HG02943 (cell line): ENCODE measurements at regions not wholly inside any gene's neighbourhood (a gene's known extent, or its start where the extent isn't known, plus 50 kb on each side); places are given as distances from the start of the nearest gene placed in this dataset.

Source experiments
- ATAC-seq: cut with Tn5 transposase; IDR thresholded peaks from one replicate; pipeline ENCODE4 v1.9.1; 2021; ENCODE audit warnings: mild to moderate bottlenecking, low read depth, moderate library complexity; ENCODE audit not compliant: unreplicated experiment

DNA sequence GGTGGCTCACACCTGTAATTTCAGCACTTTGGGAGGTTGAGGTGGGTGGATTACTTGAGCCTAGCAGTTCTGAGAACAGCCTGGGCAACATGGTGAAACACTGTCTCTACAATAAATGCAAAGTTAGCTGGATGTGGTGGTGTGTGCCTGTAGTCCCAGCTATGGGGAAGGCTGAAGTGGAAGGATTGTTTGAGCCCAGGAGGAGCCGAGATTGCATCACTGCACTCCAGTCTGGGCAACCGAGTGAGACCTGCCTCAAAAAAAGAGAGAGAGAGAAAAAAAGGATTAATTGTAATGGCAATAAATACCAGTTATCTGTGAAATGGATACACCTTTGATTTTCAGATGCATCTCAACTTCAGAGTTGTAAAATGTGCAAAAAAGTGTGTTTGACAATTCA, 58.8 kb downstream of the SPRY1 start:
- no peak for ATAC-seq

DNA sequence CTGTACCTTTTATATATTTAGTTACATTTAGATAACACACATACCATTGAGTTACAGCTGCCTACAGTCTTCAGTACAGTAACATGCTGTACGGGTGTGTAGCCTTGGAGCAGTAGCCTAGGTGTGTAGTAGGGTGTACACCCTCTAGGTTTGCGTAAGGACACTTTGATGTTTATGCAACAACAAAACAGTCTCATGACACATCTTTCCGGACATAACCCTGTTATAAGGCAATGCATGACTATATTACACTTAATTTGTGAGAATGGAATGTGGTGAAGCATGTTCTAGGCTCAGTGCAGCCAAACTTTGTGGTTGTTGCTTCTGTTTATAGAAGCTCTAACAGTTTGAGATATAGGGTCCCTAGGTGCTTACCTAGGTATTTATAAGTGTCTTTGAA, 65.4 kb downstream of the SPRY1 start:
- no peak for ATAC-seq

DNA sequence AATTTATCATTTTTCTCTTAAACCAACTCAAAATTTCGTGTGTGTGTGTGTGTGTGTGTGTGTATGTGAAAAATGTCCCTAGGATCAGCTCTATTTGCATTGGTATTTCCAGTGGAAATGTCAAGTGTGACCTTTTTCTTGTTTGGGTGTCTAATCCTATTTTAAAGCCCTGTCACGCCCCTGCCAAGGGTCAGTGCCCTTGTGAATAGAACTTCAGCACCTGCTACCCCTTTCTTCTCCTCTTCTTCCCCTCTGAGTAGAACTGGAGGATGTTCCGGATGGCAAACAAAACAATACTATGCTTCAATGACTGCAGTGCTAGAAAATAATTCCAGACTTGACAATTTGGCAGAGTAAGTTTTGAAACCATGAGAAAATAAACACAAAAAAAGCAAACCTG, 67.3 kb downstream of the SPRY1 start:
- no peak for ATAC-seq

DNA sequence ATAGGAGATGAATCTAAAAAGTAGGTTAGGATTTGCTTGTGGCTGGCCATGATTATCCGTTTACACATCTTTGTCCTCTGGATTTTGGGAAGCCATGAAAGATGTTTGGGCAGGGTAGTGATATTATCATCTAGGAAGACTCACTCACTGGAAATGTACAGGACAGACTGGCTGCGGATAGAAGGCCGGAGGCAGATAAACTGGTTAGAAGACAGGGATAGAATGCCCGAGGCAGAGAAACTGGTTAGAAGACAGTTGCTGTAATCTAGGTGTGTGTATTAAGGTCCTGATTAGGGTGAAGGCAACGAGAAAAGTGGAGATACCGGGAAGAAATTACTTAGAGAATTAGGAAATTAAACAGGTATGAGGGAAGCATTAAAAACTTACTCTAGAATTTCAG, 68.8 kb downstream of the SPRY1 start:
- no peak for ATAC-seq

DNA sequence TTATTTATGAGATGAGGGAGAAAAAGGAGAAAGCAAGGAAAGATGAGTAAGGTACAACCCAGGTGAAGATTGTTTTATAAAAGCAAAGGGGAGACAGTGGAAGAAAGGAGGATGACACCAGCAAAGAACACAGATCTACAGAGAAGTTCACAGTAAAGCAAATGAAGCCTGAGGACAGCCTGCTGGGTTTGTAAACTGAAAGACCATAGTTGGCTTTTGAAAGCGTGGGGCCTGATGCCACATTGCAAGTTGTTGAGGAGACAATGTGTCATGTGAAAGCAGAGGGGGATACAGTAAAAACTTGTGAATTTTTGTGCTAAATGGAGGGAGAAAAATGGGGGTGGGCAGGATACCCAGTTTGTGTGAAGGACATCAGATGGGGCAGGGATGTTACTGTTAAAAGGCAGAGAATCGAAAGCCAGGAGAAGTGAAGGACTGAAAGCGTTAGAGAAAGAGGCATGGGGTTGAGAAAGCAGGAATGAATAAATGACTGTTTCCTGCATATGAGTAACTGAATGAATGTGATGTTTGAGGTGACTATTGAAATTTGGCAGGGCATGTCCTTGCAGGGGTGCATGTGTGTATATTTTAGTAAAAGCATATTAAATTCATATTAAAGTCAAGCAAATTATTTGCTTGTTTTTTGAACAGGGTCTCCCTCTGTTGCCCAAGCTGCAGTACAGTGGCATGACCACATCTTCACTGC, 69.6 kb downstream of the SPRY1 start:
- no peak for ATAC-seq

DNA sequence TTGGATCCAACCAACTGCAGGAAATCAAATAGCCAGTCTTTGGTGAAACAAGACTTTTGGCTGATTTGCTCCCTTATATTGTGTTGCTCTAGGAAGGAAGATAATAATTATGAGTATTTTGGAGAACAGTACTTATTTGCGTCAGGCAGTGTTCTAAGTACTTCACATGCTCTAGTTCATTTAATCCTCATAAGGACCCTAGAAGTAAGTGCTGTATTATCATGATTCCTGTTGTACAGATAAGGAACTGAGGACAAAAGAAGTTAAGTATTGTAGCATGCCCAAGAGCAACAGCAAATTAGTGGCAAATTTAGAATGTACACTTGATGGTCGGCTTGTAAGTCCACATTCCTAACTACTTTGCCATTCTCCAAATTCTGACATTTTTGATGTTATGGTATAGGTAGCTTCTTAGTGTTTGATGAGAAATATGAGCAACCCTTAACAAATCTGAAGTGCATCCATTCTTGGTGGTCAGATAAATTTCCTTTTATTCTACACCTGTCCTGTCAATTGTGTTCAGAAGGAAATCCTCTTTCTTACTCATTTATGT, 72.0 kb downstream of the SPRY1 start:
- no peak for ATAC-seq

DNA sequence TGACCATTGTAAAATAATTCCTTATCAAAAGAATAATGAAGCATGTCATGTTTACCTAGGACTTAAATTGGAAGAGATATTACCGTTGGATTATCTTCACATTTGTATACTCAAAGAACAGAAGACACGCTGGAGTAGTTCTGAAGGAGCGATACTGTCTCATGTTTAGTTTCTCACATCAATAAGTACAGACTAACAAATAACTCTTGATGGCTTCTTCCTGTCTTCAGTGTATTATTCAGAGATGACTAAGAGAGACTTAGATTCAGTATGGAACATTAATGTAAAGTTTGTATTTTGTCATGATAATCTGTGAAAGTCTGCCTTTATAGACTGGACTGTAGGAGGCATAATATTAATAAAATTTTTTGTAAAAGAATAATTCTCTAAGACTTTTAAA, 72.7 kb downstream of the SPRY1 start:
- no peak for ATAC-seq

DNA sequence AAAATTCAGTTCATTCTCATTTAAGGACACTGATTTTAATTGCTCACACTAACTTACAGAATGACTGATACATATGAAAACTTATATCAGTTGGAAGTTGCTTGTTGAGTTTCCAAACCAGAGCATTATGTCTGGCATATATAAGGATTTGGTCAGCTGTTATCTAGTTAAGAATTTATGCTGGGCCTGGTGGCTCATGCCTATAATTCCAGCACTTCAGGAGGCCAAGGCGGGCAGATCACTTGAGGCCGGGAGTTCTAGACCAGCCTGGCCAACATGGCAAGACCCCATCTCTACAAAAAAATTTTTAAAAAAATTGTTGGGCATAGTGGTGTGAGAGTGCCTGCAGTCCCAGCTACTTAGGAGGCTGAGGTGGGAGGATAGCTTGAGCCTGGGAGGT, 73.1 kb downstream of the SPRY1 start:
- no peak for ATAC-seq

DNA sequence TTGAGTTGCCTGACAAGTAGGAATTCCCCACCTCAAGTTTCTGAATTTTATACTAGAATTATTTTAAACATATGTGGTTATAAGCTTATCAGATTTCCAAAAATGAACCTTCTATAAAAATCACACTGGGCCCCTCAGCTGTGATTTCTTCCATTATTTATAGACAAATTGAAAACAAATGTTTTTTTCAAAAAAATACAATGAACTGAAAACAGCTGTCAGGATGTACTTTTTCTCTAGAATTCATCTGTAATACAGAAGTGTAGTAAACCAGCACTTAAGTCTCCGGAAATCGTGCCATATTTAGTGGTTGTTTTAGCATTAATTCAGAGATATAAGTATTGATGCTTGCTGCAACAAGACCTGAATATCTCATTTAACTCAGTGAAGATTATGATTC, 74.0 kb downstream of the SPRY1 start:
- ATAC-seq, result no peak

DNA sequence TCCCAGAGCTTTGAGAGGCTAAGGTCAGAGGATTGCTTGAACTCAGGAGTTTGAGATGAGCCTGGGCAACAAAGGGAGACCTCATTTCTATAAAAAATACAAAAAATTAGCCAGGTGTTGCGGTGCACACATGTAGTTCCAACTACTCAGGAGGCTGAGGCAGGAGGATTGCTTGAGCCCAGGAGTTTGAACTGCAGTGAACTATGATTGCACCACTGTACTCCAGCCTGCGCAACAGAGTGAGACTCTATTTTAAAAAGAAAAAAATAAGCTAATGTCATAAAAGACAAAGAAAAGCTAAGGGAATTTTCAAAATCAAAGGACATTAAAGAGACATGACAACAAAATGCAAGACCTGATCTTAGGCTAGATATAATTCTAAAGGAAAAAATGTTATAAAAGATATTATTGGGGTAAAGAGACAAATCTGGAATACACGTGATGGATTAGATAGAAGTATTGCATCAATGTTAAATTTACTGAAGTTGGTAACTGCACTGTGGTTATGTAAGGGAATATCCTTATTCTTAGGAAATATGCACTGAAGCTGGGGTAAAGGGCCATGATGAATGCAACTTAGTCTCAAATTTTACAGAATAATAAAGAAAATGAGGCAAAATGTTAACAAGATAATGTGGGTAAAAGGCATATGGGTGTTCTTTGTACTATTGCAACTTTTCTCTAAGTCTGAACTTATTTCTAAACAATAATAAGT, 75.2 kb downstream of the SPRY1 start:
- ATAC-seq, result no peak

DNA sequence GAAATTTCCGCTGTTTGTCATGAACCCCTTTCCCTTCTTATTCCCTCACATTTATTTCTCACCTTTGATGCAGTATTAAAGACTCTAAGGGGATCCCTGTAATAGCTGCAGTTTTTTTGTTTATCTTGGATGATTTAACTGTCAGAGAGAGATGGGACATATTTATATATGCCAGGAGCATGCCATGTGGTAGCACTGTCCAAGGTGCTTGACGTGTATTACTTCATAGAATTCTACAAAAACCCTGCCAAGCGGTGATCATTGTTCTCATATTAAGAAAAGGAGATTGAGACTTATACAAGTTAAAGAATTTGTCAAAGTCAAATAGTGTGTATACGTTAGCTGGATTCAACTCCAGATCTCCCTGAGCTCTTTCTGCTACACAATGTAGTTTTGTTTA, 78.2 kb downstream of the SPRY1 start:
- ATAC-seq, result no peak

DNA sequence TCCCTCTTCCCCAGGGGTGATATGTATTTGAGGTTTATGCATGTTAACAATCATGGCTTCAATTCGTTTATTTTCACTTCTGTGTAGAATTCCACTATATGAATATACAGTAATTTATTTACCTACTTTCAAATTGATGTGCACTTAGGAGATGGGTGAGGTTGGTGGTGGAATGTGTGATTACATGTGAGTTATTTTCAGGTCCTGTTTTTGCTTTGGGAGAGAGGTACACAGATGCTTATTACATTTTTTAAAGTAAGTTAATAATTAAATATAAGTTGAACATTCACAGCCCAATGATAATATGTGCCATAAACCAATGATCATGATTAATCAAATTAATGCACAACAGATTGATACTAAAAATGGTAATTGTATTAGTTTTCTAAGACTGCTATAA, 79.5 kb downstream of the SPRY1 start:
- ATAC-seq, result no peak

DNA sequence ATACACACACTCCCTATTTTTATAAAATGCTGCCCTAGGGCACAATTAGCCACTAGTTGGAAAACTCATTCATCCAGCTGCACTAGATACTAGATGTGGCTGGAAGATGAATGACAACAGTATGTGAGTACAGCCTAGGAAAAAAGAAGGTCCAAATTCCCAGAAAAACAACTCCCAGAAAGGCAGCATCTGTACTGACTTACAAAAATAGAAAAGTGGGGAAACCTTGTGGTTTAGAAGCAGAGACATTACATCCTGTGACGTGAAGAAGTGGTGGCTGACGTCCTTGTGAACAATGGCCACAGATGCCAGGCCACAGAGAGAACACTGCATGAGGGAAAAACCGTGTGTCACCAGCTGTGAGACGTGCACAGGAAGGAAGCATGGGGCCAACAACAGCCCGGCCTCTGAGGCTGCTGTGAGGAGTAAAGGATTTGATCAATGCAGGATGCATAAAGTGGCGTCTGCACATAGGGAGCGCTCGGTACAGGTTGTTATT, 81.2 kb downstream of the SPRY1 start:
- ATAC-seq, result peak; percentile 74

DNA sequence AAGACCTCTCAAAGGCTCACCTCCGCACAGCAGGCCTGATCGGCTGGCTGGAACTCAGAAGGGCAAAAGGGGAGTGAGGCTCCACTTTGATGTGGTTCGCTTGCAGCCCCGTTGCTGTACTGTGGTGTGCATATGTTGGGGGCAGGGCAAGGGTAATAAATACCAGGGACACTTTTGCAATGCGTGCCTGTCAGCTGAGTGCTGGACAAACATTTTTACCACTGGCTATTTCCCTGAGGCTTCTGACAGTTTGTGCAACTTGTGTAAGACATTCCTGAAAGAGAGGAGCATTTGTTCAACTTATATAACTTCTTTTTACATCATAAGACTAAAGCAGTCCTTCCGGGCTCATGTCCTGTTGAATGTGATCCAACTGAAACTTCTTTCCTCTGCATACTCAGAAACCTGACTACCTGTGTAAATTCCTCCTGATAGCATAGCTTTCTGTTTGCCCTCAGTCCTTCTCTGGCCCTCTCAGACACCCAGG, 82.3 kb downstream of the SPRY1 start:
- no peak for ATAC-seq

DNA sequence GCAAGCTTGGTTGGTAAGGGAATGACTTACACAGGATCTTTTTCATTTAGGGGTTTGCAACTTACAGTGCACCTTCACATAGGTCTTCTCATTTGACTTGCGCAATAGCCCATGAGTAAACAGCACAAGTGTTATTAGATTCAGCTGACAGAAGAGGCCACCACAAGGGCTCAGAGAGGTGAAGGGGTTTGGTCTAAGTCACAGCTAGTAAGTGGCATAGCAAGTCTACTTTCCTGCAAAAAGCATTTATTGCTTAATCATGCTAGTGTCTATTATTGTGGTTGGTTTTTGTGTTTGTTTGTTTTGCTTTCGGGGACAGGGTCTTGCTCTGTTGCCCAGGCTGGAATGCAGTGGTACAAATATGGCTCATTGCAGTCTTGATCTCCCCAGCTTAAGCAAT, 83.3 kb downstream of the SPRY1 start:
- ATAC-seq, result no peak

DNA sequence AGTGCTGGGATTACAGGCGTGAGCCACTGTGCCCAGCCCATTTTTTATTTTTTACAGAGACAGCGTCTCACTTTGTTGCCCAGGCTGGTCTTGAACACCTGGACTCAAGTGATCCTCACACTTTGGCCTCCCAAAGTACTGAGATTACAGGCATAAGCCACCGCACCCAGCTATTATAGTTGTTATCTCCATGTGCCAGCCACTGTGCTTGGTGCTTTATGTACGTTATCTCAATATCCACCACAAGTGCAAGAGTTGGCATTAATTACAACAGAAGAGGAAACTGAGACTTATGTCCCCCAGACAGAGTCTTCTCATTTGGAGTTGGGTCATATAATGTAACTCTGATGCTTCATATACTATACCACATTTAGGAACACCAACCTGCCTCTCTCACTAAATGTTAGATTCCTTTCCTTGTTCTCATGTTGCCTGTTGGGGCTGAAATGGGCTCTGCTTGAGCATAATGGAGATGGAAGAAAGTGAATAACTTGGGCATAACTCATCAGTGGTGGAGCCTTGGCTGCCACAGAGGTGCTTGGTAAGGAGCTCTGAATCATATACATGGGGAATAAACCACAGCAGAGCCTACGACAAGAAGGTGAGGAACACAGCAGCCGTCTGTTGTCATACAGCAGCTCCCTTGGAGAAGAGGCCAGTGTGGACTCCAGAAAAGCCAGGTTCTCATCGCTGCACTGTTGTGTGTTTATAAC, 84.3 kb downstream of the SPRY1 start:
- no peak for ATAC-seq

DNA sequence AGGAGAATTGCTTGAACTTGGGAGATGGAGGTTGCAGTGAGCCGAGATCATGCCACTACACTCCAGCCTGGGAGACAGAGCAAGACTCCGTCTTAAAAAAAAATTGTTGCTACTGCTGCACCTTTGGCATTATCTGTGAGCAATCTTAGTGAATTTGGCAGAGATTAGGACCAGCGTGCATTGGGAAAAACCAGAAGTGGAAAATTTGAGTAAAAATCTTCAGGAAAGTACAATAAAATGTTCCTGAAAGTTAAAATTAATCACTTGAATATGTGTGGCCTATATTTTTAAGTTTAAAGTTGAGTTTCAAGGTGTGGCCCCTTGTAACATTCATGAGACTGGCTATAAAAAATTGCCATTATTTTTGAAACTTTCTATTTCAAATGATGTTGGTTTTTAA, 85.1 kb downstream of the SPRY1 start:
- ATAC-seq, result no peak

DNA sequence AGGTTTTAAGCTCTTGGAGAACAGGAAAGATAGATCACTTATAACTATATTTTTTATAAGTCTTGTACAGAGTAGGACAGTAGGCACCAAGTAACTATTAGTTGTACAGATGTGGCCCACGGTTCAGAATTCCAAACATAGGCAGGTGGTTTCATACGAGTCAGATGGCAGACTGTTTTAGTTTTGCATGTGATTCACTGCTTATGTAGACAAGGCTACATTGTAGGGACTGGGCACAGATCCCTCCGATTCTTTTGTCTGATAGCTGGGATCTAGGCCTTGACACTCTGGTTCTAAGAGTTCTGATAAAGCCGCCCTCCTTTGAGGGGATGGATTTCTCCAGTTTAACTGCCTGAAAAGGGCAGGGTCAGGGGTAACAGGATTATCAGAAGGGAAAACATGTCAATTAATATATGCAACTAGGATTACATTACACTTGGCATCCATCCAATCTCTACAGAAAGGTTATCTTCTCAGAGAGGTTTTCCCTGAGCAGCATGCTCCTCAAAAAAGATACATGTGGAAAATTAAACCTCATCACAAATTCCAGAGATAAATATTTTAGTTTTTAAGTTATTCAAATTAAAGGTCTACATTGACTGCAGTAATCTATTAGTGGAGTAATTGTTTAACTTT, 87.8 kb downstream of the SPRY1 start:
- no peak for ATAC-seq

DNA sequence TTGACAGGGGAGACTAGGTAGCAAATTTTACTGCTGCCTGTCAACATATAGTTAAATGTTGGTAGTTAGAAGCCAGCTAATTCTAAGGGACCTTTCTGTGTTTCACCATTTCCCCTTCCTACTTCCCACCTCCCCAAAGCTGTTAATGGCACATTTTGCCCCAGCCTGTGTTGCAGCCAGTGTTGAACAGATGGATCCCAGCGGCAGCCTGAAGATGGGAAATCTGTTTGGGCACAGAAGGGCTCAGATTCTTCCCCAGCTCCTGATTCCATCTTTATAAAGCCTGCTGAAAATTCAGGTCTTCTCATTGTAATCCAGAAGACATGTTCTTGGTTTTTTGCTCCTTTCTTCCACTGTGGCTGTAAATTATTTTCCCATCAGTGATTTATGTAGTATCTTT, 89.0 kb downstream of the SPRY1 start:
- ATAC-seq, result no peak

DNA sequence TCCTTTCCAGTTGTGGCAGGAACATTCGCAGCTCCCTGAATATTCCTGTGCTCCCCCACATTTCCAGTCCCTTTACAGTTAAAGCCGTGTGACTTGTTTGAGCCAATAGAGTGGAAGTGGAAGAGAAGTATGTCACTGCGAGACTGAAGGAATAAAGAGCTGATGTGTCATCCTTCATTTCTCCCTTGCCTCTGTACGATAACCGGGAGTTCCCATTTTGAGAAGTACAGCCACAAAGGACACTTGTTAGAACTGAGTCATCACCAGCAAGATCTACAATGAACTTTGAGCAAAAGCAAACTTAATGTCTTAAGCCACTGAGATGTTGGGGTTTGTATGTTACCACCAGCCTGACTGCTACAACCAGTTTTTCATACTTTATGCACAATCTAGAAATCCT, 92.3 kb downstream of the SPRY1 start:
- ATAC-seq, result no peak

DNA sequence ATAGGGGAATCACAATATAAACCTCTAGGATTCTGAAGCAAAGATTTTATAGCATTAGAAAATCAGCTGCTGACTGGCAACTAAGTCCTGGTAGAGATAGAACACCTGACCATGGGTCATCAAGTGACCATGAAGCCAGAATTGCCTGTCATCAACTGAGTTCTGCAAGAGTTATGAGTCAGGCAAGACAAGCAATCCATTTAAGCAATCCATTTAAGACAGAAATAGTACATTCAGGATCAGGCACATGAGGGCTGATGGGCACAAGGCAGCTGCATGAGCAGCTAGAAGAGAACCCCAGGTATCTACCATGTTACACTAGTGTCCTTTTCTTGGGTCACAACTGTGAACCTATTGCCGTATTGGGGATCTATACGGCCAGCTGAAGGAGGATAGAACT, 98.9 kb downstream of the SPRY1 start:
- ATAC-seq, result no peak
